Right ventricle myocardium inferior (tissue), 1 donor: ENCODE measurements at regions not wholly inside any gene's neighbourhood (a gene's known extent, or its start where the extent isn't known, plus 50 kb on each side); places are given as distances from the start of the nearest gene placed in this dataset.

ENCODE experiments used
- ATAC-seq: fragments of 200-7000 bp; cut with Tn5 transposase; one replicate; pipeline ENCODE4 v1.9.1; 2020; ENCODE audit warnings: mild to moderate bottlenecking, moderate library complexity
- DNase-seq: peaks from one replicate; pipeline ENCODE4 v3.0.0; 2021; ENCODE audit errors: missing footprints
- intact Hi-C: fragments of 100-400 bp; cut with DNase I; formaldehyde crosslinking; loops from one replicate; pipeline ENCODE4 v1.11.0; 2022
- donor health status: DM: no; HTN: yes; CAD: no; lungs with severe emphysema.

DNA sequence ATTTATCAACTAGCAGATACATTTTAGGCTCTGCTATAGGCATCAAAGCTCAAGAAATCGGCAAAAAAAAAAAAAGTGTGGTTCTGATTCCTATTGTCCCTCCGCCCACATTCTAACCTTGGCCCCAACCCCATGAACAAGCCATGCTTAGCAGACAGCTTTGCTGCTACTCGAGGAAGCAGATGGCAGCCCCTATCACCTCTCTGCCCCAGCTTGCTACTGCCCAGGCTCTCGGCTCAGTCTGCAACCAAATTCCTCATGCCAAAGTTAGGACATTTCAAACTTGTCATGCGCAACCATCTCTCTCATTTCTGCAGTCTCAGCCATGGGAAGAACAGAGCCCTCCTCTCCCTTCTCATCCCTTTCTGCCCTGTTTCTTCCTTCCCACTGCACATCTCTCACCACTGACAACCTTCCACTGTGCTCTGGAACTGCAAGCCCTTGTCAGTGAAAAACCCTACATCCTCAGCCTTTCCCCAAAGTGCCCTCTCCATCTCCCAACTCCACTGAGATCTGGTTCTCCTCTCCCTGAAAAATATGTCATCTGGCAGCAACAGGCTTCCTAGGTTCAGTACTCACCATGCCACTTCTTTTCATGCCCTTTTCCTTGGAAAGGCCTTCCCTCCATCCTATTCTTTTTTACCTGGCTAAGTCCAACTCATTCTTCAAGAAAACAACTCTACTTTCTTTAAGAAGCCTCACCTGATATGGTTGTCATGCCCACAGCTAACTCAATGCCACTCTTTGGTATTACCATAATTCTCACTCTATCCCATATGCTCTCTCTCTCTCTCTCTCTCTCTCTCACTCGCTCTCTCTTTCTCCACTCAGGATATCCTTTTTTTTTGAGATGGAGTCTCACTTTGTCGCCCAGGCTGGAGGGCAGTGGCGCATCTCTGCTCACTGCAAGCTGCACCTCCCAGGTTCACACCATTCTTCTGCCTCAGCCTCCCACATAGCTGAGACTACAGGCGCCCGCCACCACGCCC is 60.1 kb upstream of the FHIP2A start:
- DNase-seq (no peak), ATAC-seq (peak; percentile 47)
- intact Hi-C loops = no loop called here

DNA sequence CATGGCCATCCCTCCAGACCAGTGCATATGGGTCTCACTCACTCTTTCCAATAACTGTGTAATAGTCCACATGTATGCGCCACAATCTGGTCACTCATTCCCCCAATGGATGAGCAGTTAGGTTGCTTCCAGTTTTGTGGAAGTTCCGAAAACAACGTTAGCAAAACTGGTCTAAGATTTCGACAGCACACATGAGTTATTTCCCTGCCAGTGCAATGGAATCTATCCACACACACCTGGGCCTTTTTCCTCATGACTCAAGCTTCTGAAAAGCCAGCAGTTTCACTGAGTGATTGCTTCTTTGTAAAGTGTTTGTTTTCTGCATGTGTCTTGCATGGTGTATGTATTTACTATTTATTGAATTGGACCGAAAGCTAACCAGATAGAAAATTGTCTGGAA is 58.8 kb upstream of the FHIP2A start:
- DNase-seq (no peak), ATAC-seq (no peak)
- intact Hi-C loops = no loop called here

DNA sequence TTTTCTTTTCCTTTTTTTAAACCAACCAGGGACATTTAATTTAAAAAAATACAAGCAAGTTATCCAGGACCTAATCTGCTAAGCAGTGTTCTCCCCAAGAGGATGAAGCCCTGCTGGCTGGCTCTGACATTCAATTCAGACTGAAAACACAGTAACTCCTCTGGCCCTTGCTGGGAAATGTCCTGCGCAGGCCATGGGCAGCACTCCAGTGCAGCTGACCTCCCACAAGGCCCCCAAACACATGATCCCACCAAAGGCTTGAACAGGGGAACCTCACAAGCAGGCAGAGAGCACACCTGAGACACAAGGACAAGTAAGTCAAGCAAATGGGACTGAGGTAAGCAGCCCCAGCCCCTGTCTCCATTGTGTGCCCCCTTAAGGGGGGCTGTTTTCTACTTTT is 56.9 kb upstream of the FHIP2A start:
- no peak for ATAC-seq
- DNase-seq = no peak
- intact Hi-C loops = loop anchor here (5.0 kb wide), 1 partner anchor 132 kb away; no protein-coding TSS in a partner anchor

DNA sequence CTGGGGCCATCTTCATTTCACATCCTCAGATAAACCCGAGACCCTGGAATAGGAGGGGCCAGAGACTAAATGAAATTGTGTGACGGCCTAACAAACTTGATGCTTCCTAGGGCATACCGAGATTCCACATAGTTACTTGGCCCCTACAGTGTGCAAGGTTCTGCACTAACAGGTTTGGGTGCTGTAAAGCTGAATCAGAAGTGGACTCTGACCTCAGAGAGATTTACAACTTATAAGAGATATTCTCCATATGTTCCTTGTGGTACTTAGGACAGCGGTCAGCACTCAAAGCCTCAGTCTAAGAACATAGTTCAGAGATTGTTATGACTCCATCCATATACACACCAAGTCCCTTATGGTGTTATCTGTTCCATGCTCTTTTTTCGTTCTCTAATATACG is 55.1 kb upstream of the FHIP2A start:
- no peak for ATAC-seq
- intact Hi-C loops = loop anchor here (2.0 to 5.0 kb wide), 2 partner anchors 52 to 134 kb away; no protein-coding TSS in a partner anchor

DNA sequence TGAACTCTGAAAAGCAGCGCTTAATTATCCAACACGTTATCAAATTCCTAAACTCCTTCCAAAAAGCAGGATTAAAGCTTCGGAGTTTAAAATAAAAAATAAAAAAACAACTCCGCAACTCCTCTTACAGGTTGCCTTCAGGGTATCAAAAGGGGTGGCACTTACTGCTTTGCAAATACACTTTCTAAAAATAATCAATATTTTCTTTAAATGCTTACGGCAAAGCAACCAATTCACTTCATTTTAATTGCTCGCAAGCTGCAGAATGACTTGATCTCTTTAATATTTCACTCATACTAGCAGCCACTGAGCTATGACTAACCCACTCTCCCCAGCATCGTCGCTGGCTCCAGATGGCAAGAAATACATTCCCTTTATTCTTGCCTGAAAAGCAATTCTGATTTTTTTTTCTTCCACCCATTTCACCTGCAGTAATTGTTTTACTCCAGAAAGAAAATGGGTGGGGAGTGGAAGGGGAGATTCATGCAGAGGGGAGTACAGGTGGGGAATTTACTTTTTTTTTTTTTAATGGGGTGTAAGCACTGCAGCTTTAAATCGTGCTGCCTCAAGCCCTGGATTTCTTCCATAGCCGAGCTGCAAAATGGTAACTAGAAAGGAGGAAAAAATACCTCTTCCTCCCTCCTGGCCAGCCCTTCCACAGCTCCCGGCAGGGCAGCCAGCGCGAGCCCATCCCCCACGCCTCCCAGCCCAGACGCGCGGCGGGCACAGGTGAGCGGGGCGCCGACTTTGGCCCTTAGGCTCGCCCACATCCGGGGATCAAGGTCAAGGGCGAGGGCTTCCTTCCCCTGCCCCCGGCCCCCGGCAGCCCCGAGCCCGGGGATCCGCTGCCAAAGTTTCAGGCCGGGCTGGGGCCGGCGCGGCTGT is 54.2 kb upstream of the FHIP2A start:
- ATAC-seq = peak; percentile 77
- peak; percentile 74 for DNase-seq
- intact Hi-C loops = loop anchor here (2.0 to 5.0 kb wide), 2 partner anchors 53 to 135 kb away; no protein-coding TSS in a partner anchor

More for the DNA sequence above, 55.1 kb upstream of the FHIP2A start:
- DNase-seq = no peak

DNA sequence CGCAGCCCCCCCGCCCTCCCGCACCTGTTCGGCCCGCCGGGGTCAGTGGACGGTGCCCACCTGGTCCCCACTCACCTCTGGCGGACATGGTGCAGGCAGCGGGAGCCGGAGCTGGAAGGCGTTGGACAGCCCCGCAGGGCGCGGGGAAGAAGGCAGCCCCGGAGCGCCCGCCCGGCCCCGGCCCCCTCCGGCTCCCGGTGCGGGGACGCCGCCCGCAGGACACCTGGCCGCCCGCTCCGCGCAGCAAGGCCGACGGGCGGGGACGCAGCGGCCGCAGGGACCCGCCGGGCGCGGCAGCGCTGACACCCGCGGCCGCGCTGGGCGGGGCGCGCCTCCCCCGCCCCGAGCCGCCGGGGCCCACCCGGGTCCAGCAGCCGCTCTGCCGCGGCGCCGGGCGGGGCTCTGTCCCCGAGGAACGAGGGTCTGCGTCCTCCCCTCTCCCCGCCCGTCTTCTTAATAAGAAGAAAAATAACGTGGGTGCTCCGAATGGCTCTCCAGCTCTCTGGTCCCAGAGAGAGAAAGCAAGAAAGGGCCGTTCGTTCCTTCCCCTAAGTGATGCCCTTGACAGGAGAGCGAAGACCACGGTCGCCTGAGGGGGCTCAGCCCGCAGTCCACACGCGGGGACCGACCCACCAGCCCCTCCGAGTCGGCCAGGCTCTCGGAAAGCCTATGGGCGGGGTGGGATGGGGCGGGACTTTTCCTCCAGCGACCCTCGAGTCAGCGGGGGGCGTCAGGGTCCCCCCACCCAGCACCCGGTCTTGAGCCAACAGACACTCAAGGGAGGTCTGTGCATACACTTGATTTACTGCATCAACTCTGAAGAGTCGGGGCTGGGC is 53.4 kb upstream of the FHIP2A start:
- ATAC-seq (peak; percentile 61), DNase-seq (no peak)
- intact Hi-C loops = loop anchor here (2.0 to 5.0 kb wide), 2 partner anchors 53 to 136 kb away; no protein-coding TSS in a partner anchor

DNA sequence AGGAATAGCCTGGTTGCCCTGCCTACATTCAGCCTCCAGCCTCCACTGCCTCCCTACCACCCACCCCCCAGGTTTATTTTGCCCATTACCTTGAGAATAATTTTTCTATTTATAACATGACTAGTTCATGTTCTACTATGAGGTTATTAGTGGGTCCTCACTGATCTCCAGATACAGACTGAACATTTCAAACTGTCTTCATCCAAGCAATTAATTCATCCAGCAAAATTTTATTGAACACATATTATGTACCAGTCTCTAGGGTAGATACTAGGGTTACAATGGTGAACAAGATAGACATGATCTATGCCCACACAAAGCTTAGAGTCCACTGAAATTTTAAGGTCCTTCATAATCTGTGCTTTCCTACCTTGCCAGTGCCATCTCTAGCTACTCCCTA is 51.6 kb upstream of the FHIP2A start:
- intact Hi-C loops = no loop called here
- DNase-seq (no peak), ATAC-seq (no peak)

DNA sequence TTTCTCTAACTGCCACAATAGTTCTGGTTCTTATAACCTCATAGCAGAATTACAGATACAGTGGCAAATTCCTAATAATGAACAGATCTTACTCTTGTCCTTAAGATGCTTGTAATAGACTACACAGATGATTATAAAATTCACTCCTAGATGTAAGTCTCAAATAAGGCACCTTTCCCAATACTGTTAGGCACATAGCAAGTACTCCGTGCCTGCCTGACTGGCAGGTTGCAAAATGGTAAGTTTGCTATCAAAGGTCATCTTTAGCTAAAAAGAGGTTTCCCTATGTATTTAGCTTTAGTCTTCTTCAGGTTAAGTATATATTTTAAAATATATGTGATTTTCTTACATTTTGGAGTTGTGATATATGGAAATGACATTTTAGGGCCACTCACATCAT is 50.4 kb upstream of the FHIP2A start:
- ATAC-seq (no peak), DNase-seq (no peak)
- intact Hi-C loops = no loop called here

DNA sequence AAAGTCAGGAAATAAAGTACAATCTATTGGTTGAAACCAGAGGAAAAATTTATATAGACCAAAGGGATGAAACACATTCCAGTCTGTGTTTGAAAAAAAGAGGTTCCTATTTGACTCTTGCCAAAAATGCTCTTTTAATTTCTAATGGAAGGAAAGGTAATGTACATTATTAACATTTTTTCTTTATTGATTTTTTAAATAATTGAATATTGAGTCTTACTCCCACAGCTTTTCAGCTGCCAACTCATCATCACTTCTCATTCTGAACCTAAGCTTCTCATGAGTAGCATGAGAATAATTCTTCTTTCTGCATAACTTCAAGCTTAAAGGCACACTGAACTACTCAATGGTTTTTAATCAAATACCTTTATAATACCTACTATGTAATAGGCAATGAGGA is 49.8 kb upstream of the FHIP2A start:
- DNase-seq = no peak
- ATAC-seq = no peak
- intact Hi-C loops = no loop called here
